ENCODE measurements at regions not wholly inside any gene's neighbourhood (a gene's known extent, or its start where the extent isn't known, plus 50 kb on each side); places are given as distances from the start of the nearest gene placed in this dataset.
A peak's percentile ranks its signal among the peaks of the same experiment; 100 is the strongest.
"Not testable (repeated sequence)": the region's sequence is repeated elsewhere in the genome, so short reads cannot be mapped to it uniquely, and the experiment has no call there.

DNA sequence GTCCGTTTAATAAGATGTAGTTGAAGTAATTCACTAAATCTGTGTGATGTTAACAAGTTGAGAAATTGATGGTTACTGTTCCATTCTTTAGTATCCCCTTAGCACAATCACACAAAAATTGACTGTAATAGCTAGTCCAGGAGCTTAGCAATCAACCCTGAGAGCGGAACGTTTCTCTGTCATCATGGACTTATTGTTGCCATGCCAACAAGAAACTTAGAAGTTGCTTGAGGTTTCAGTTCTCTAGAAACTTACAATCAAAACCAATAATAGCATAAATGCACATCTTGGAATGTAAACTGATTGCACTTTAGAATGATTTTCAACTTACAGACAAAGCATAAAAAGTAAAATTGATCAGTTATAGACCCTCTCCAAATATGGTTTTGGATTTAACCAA lies 125.4 kb upstream of the ANKH start:
- intact Hi-C loops (cut with DNase I): loop anchor here (10.0 kb wide), 1 partner anchor 122 kb away; the partner anchor contains the start of gene ANKH

DNA sequence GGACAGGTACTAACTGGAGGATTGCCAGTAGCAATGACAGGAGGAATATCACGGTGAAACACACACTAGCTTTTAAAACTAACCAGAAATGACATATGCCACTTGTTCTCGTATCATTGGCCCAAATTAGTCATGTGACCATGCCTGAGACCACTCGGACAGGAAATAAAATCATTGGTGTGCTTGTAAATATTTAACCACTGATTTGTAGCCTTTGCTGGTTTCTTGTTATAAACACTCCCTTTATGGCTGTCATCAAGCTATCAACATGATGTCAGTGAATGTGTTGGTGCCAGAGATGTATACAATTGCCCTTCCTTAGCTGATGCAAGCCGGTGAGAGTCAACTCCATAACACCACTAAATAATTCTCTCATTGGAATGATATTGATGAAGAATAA lies 123.7 kb upstream of the ANKH start:
- intact Hi-C loops (cut with DNase I): loop anchor here (10.0 kb wide), 1 partner anchor 120 kb away; the partner anchor contains the start of gene ANKH
- peaks cover 0 to 7% (median 0%) of the 10 kb centered on the region in 4 donors for H3K27me3 ChIP-seq
- TF ChIP-seq POLR2A (IDR thresholded peaks at IDR 0.05): no peak
- no peak for TF ChIP-seq CTCF (IDR thresholded peaks at IDR 0.05)
- H3K36me3 ChIP-seq: no peaks in the 10 kb centered on the region
- H3K9me3 ChIP-seq: no peaks in the 10 kb centered on the region
- no peak overlapping the region for H3K4me3 ChIP-seq
- no peak for DNase-seq
- H3K27ac ChIP-seq: no peak overlapping the region
- 73 to 78% methylated on average over 4 of the region's 4 CpGs for WGBS, 2 donors
- no peaks in the 10 kb centered on the region for H3K4me1 ChIP-seq

More for the DNA sequence above, 125.4 kb upstream of the ANKH start:
- Histone ChIP-seq H3K36me3 (no peaks in the 10 kb centered on the region), H3K9me3 (no peaks in the 10 kb centered on the region), H3K27ac (no peak overlapping the region), H3K27me3 (peaks cover 0 to 7% (median 0%) of the 10 kb centered on the region in 4 donors), H3K4me3 (no peak overlapping the region), H3K4me1 (no peaks in the 10 kb centered on the region)
- 68 to 73% methylated on average over 3 of the region's 3 CpGs for WGBS, 2 donors
- TF ChIP-seq POLR2A (IDR thresholded peaks at IDR 0.05) (no peak), CTCF (IDR thresholded peaks at IDR 0.05) (no peak)
- no peak for DNase-seq

DNA sequence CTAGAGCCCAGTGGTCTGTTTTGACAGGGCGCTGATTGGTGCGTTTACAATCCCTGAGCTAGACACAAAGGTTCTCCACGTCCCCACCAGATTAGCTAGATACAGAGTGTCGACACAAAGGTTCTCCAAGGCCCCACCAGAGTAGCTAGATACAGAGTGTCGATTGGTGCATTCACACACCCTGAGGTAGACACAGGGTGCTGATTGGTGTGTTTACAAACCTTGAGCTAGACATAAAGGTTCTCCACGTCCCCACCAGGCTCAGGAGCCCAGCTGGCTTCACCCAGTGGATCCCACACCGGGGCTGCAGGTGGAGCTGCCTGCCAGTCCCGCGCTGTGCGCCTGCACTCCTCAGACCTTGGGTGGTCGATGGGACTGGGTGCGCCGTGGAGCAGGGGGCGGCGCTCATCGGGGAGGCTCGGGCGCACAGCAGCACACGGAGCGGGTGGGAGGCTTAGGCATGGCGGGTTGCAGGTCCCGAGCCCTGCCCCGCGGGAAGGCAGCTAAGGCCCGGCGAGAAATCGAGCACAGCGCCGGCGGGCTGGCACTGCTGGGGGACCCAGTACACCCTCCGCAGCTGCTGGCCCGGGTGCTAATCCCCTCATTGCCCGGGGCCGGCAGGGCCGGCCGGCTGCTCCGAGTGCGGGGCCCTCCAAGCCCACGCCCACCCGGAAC lies 122.0 kb upstream of the ANKH start:
- not testable (repeated sequence) for H3K27ac ChIP-seq, H3K9me3 ChIP-seq, H3K27me3 ChIP-seq, H3K4me1 ChIP-seq, DNase-seq, H3K36me3 ChIP-seq
- WGBS, 2 donors: 67 to 89% methylated on average over 5 to 6 of the region's 40 CpGs
- peak overlapping the region in 2 of 4 donors; percentile 39 to 56 for H3K4me3 ChIP-seq
- intact Hi-C loops (cut with DNase I): loop anchor here (10.0 kb wide), 1 partner anchor 119 kb away; the partner anchor contains the start of gene ANKH

DNA sequence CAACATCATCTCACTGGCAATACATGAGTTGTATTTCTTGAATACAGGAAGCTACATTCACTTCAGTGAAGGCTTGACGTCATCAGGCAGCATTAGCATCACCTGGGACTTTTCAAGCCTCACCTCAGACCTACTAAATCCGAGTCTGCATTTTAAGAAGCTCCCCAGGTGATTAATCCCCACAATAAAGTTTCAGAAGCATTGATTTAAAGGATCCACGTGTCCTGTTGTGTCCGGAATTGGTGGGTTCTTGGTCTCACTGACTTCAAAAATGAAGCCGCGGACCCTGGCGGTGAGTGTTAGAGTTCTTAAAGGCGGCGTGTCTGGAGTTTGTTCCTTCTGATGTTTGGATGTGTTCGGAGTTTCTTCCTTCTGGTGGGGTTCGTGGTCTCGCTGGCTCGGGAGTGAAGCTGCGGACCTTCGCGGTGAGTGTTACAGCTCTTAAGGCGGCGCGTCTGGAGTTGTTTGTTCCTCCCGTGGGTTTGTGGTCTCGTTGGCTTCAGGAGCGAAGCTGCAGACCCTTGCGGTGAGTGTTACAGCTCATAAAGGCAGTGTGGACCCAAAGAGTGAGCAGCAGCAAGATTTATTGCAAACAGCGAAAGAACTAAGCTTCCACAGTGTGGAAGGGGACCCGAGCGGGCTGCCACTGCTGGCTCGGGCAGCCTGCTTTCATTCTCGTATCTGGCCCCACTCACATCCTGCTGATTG lies 121.3 kb upstream of the ANKH start:
- H3K27me3 ChIP-seq, H3K4me1 ChIP-seq, H3K36me3 ChIP-seq, DNase-seq, H3K9me3 ChIP-seq: not testable (repeated sequence)
- peak overlapping the region in 3 of 4 donors; percentile 14 to 56 (median 39) for H3K4me3 ChIP-seq
- TF ChIP-seq POLR2A (IDR thresholded peaks at IDR 0.05): peak in 1 of 4 donors; percentile 30
- intact Hi-C loops (cut with DNase I): loop anchor here (10.0 kb wide), 1 partner anchor 118 kb away; the partner anchor contains the start of gene ANKH
- WGBS, 2 donors: 63 to 70% methylated on average over 14 to 21 of the region's 28 CpGs
- peak overlapping the region in 2 of 4 donors; percentile 38 to 50 for H3K27ac ChIP-seq

DNA sequence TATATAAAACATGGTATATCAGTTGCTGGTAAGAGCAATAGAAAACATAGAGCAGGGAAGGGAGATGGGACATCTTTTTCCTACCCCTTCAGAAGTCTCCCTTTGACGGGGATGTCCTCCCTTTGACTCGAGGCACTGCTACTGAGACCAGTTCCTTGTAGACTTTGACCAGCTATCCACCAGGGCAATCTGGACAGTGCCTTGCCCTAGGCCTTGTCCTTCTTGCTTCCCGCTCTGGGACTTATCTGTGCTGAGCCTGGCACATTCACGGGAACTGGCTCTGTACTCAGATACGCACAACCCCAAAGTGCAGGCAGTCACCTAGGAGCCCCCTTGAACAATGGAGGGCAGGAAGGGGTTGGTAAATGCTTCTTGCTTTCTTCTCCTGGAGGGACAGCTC lies 116.6 kb upstream of the ANKH start:
- no peak for DNase-seq
- H3K27me3 ChIP-seq: no peaks in the 10 kb centered on the region
- H3K36me3 ChIP-seq: no peaks in the 10 kb centered on the region
- 93 to 96% methylated on average over 5 of the region's 5 CpGs for WGBS, 2 donors
- intact Hi-C loops (cut with DNase I): no loop called here
- H3K27ac ChIP-seq: no peak overlapping the region
- TF ChIP-seq POLR2A (IDR thresholded peaks at IDR 0.05): no peak
- no peak for TF ChIP-seq CTCF (IDR thresholded peaks at IDR 0.05)
- no peaks in the 10 kb centered on the region for H3K9me3 ChIP-seq
- H3K4me3 ChIP-seq: no peak overlapping the region
- H3K4me1 ChIP-seq: no peaks in the 10 kb centered on the region

GRCh38 chr5:14986413-14986812 lies 114.8 kb upstream of the ANKH start:
- Histone ChIP-seq H3K36me3 (no peaks in the 10 kb centered on the region), H3K9me3 (no peaks in the 10 kb centered on the region), H3K4me1 (no peaks in the 10 kb centered on the region), H3K4me3 (no peak overlapping the region), H3K27me3 (no peaks in the 10 kb centered on the region), H3K27ac (no peak overlapping the region)
- TF ChIP-seq CTCF (IDR thresholded peaks at IDR 0.05) (no peak), POLR2A (IDR thresholded peaks at IDR 0.05) (no peak)
- 92 to 100% methylated on average over 2 to 3 of the region's 3 CpGs for WGBS, 2 donors
- intact Hi-C loops (cut with DNase I): no loop called here
- DNase-seq: no peak

Data from esophagus squamous epithelium (tissue), 5 donors.